ENCODE measurements at regions not wholly inside any gene's neighbourhood (a gene's known extent, or its start where the extent isn't known, plus 50 kb on each side); places are given as distances from the start of the nearest gene placed in this dataset.

DNA sequence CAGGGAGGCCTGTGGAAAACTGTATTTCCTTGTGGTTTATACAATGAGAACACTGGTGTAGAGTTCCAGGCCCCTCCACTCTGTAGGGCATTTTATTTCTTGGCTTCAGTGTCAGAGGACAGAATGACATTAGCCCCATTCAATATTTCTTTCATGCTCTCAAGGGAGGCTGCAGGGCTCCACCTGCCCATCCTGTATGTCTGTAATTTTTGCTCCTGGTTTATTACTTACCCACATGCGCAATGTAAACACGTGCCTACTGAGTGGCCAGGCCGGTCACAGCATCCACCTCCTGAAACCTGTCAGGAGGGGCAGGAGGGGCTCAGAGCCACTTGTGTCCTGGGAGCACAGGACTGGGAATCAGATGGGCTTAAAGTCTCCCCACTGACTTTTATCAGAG lies 82.4 kb downstream of the GADD45G start:
- TF ChIP-seq, protein P1, sequence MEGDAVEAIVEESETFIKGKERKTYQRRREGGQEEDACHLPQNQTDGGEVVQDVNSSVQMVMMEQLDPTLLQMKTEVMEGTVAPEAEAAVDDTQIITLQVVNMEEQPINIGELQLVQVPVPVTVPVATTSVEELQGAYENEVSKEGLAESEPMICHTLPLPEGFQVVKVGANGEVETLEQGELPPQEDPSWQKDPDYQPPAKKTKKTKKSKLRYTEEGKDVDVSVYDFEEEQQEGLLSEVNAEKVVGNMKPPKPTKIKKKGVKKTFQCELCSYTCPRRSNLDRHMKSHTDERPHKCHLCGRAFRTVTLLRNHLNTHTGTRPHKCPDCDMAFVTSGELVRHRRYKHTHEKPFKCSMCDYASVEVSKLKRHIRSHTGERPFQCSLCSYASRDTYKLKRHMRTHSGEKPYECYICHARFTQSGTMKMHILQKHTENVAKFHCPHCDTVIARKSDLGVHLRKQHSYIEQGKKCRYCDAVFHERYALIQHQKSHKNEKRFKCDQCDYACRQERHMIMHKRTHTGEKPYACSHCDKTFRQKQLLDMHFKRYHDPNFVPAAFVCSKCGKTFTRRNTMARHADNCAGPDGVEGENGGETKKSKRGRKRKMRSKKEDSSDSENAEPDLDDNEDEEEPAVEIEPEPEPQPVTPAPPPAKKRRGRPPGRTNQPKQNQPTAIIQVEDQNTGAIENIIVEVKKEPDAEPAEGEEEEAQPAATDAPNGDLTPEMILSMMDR (conservative IDR thresholded peaks at IDR 0.05; ENCODE audit: low read length), result no peak
- TF ChIP-seq EZH2phosphoT487 (IDR thresholded peaks at IDR 0.05; ENCODE audit: borderline replicate concordance, low read depth, low read length), result no peak

All from OCI-LY7 (cell line).